ENCODE measurements at regions not wholly inside any gene's neighbourhood (a gene's known extent, or its start where the extent isn't known, plus 50 kb on each side); places are given as distances from the start of the nearest gene placed in this dataset.

DNA sequence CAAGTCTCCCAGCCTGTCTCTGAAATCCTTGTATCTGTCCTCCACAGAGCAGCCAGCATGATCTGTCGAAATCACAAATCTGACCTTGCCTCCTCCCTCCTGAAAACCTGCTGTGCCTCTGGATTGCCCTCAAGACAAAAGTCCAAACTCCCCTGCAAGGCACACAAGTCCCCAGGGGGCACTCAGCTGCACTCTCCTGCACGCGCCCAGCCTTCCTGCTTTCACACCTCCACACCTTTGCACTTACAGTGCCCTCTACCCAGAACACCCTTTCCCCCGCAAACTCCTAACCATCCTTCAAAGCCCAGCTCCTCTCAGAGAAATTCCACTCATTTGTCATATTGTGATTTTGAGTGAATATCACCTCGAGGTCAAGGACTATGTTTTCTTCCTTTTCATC, 83.4 kb upstream of the TOP1 start (continued):
- TF ChIP-seq, protein P1, sequence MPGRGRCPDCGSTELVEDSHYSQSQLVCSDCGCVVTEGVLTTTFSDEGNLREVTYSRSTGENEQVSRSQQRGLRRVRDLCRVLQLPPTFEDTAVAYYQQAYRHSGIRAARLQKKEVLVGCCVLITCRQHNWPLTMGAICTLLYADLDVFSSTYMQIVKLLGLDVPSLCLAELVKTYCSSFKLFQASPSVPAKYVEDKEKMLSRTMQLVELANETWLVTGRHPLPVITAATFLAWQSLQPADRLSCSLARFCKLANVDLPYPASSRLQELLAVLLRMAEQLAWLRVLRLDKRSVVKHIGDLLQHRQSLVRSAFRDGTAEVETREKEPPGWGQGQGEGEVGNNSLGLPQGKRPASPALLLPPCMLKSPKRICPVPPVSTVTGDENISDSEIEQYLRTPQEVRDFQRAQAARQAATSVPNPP (CRISPR knock-in tag; IDR thresholded peaks at IDR 0.05): no peak
- no peak for TF ChIP-seq ZNF720 (CRISPR knock-in tag; IDR thresholded peaks at IDR 0.05)
- TF ChIP-seq, protein P2, sequence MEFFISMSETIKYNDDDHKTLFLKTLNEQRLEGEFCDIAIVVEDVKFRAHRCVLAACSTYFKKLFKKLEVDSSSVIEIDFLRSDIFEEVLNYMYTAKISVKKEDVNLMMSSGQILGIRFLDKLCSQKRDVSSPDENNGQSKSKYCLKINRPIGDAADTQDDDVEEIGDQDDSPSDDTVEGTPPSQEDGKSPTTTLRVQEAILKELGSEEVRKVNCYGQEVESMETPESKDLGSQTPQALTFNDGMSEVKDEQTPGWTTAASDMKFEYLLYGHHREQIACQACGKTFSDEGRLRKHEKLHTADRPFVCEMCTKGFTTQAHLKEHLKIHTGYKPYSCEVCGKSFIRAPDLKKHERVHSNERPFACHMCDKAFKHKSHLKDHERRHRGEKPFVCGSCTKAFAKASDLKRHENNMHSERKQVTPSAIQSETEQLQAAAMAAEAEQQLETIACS (CRISPR knock-in tag; IDR thresholded peaks at IDR 0.05): no peak
- no peak for TF ChIP-seq ZFP1 (CRISPR knock-in tag; IDR thresholded peaks at IDR 0.05)
- no peak for TF ChIP-seq PAF1 (CRISPR knock-in tag; IDR thresholded peaks at IDR 0.05)
- no peak for TF ChIP-seq ZNF775 (CRISPR knock-in tag; IDR thresholded peaks at IDR 0.05; ENCODE audit: borderline replicate concordance)
- peak; percentile 83 for TF ChIP-seq HNF4A (CRISPR knock-in tag; IDR thresholded peaks at IDR 0.05)
- 0 out of 2 replicates have a peak, but pooled peaks have one; percentile 25 for TF ChIP-seq ZNF709 (CRISPR knock-in tag; IDR thresholded peaks at IDR 0.05)
- no peak for TF ChIP-seq NKX3-1 (CRISPR knock-in tag; IDR thresholded peaks at IDR 0.05)
- TF ChIP-seq, protein P3, sequence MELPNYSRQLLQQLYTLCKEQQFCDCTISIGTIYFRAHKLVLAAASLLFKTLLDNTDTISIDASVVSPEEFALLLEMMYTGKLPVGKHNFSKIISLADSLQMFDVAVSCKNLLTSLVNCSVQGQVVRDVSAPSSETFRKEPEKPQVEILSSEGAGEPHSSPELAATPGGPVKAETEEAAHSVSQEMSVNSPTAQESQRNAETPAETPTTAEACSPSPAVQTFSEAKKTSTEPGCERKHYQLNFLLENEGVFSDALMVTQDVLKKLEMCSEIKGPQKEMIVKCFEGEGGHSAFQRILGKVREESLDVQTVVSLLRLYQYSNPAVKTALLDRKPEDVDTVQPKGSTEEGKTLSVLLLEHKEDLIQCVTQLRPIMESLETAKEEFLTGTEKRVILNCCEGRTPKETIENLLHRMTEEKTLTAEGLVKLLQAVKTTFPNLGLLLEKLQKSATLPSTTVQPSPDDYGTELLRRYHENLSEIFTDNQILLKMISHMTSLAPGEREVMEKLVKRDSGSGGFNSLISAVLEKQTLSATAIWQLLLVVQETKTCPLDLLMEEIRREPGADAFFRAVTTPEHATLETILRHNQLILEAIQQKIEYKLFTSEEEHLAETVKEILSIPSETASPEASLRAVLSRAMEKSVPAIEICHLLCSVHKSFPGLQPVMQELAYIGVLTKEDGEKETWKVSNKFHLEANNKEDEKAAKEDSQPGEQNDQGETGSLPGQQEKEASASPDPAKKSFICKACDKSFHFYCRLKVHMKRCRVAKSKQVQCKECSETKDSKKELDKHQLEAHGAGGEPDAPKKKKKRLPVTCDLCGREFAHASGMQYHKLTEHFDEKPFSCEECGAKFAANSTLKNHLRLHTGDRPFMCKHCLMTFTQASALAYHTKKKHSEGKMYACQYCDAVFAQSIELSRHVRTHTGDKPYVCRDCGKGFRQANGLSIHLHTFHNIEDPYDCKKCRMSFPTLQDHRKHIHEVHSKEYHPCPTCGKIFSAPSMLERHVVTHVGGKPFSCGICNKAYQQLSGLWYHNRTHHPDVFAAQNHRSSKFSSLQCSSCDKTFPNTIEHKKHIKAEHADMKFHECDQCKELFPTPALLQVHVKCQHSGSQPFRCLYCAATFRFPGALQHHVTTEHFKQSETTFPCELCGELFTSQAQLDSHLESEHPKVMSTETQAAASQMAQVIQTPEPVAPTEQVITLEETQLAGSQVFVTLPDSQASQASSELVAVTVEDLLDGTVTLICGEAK (IDR thresholded peaks at IDR 0.05): no peak
- TF ChIP-seq, protein P3 (CRISPR knock-in tag; IDR thresholded peaks at IDR 0.05): 0 out of 2 replicates have a peak, but pooled peaks have one; percentile 27
- TF ChIP-seq POLR2AphosphoS5 (IDR thresholded peaks at IDR 0.05; ENCODE audit: low read depth, low read length): no peak
- 0 out of 2 replicates have a peak, but pooled peaks have one; percentile 50 for TF ChIP-seq NFKB2 (CRISPR knock-in tag; IDR thresholded peaks at IDR 0.05; ENCODE audit: borderline replicate concordance)
- TF ChIP-seq BHLHE40 (IDR thresholded peaks at IDR 0.05; ENCODE audit: low read length): no peak
- TF ChIP-seq SP1 (IDR thresholded peaks at IDR 0.05): no peak
- TF ChIP-seq SP1 (CRISPR knock-in tag; IDR thresholded peaks at IDR 0.05): no peak
- no peak for TF ChIP-seq ZNF484 (CRISPR knock-in tag; IDR thresholded peaks at IDR 0.05; ENCODE audit: borderline replicate concordance, low read depth)
- 0 out of 2 replicates have a peak, but pooled peaks have one; percentile 24 for TF ChIP-seq MEIS2 (CRISPR knock-in tag; IDR thresholded peaks at IDR 0.05)
- no peak for TF ChIP-seq TCF12 (IDR thresholded peaks at IDR 0.05)
- TF ChIP-seq TCF12 (CRISPR knock-in tag; IDR thresholded peaks at IDR 0.05): no peak
- TF ChIP-seq ZMYM3 (CRISPR knock-in tag; IDR thresholded peaks at IDR 0.05): 0 out of 2 replicates have a peak, but pooled peaks have one; percentile 26
- TF ChIP-seq ZNF17 (CRISPR knock-in tag; IDR thresholded peaks at IDR 0.05): no peak
- TF ChIP-seq ZNF547 (CRISPR knock-in tag; IDR thresholded peaks at IDR 0.05): 0 out of 2 replicates have a peak, but pooled peaks have one; percentile 18
- TF ChIP-seq SALL1 (CRISPR knock-in tag; IDR thresholded peaks at IDR 0.05): peak; percentile 48; the same call in 1 of the 2 replicates
